DOHH2 (cell line): ENCODE measurements at regions not wholly inside any gene's neighbourhood (a gene's known extent, or its start where the extent isn't known, plus 50 kb on each side); places are given as distances from the start of the nearest gene placed in this dataset.
"Not testable (repeated sequence)": the region's sequence is repeated elsewhere in the genome, so short reads cannot be mapped to it uniquely, and the experiment has no call there.

Experiments used
- EZH2phosphoT487 ChIP-seq: fragments of 200-600 bp; sonication (generic); IDR thresholded peaks from 2 replicates; pipeline ENCODE4 v1.6.1; 2017; ENCODE audit warnings: borderline replicate concordance, mild to moderate bottlenecking, antibody characterized with exemption, low read length, moderate library complexity, mixed read lengths
- TF ChIP-seq, protein P1 (sequence below): fragments of 200-600 bp; sonication (generic); IDR thresholded peaks from one replicate; pipeline ENCODE4 v1.5.1; 2014; ENCODE audit warnings: antibody characterized with exemption, mild to moderate bottlenecking, low read depth, low read length; ENCODE audit not compliant: poor library complexity, severe bottlenecking

DNA sequence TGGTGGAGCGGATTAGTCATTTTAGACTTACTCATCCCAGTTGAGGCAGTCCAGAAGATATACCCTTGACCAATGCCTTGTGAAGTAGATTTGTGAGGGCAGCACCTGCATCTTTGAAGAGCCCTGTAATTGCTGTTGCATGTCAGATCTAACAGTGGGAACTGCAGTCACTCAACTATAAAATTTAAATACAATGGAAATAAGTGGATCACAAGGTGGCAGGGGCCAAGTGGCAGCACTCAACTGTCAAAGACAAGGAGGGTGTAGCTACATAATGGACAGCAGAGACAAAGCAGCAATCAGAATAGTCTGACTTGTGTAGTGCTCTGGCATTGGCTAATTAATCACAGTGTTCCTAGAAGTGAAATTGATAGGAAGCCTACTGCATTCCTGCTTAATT, 115.8 kb upstream of the RMP24 start:
- TF ChIP-seq, protein P1, sequence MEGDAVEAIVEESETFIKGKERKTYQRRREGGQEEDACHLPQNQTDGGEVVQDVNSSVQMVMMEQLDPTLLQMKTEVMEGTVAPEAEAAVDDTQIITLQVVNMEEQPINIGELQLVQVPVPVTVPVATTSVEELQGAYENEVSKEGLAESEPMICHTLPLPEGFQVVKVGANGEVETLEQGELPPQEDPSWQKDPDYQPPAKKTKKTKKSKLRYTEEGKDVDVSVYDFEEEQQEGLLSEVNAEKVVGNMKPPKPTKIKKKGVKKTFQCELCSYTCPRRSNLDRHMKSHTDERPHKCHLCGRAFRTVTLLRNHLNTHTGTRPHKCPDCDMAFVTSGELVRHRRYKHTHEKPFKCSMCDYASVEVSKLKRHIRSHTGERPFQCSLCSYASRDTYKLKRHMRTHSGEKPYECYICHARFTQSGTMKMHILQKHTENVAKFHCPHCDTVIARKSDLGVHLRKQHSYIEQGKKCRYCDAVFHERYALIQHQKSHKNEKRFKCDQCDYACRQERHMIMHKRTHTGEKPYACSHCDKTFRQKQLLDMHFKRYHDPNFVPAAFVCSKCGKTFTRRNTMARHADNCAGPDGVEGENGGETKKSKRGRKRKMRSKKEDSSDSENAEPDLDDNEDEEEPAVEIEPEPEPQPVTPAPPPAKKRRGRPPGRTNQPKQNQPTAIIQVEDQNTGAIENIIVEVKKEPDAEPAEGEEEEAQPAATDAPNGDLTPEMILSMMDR: not testable (repeated sequence)
- not testable (repeated sequence) for TF ChIP-seq EZH2phosphoT487
